IPS-18a (cell line): ENCODE measurements at regions not wholly inside any gene's neighbourhood (a gene's known extent, or its start where the extent isn't known, plus 50 kb on each side); places are given as distances from the start of the nearest gene placed in this dataset.
"Not testable (repeated sequence)": the region's sequence is repeated elsewhere in the genome, so short reads cannot be mapped to it uniquely, and the experiment has no call there.

Experiments used
- H3K27ac ChIP-seq: one replicate; pipeline ENCODE4 v1.5.1; 2013; ENCODE audit warnings: low read length
- H3K27me3 ChIP-seq: one replicate; pipeline ENCODE4 v1.6.1; 2013; ENCODE audit warnings: mild to moderate bottlenecking, low read length; ENCODE audit not compliant: control insufficient read depth, insufficient read depth
- H3K36me3 ChIP-seq: one replicate; pipeline ENCODE4 v1.6.1; 2013; ENCODE audit warnings: low read depth, low read length; ENCODE audit not compliant: control insufficient read depth
- H3K4me1 ChIP-seq: one replicate; pipeline ENCODE4 v1.6.1; 2013; ENCODE audit warnings: low read depth, low read length; ENCODE audit not compliant: control insufficient read depth
- H3K4me3 ChIP-seq: one replicate; pipeline ENCODE4 v1.5.1; 2013; ENCODE audit warnings: low read length
- H3K9ac ChIP-seq: one replicate; pipeline ENCODE4 v1.6.1; 2013; ENCODE audit warnings: mild to moderate bottlenecking, low read length, moderate library complexity
- H3K9me3 ChIP-seq: one replicate; pipeline ENCODE4 v1.6.1; 2013; ENCODE audit warnings: low read depth, low read length; ENCODE audit not compliant: control insufficient read depth

DNA sequence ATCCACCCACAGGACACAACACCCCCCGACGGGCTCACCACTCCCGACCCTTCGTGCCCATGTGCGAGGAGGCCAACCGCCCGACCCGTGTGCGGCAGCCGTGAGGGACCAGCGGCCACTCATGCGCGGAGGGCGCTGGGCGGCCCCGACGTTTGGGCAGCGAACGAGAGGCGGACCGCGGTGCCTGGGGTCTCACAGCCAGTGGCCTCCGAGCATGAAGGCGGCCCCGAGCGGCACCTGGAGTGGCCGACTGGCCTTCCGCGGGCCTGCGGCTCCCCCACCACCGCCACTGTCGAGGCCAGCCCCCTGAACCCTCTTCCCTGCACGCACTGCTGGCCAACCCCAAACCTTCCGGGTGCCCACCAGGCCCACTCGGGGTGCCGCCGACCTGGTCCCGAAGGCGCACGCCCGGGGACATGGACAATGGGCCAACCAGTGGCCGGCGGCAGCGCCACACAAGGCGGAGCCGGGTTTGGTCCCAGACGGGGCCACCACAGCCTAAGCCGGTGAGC is 4274.9 kb upstream of the OR11H1 start:
- H3K9ac ChIP-seq = no peak overlapping the region
- no peaks in the 10 kb centered on the region for H3K36me3 ChIP-seq
- H3K9me3 ChIP-seq = no peaks in the 10 kb centered on the region
- H3K27ac ChIP-seq = no peak overlapping the region
- H3K27me3 ChIP-seq = no peaks in the 10 kb centered on the region
- no peak overlapping the region for H3K4me3 ChIP-seq
- no peaks in the 10 kb centered on the region for H3K4me1 ChIP-seq

- H3K4me1 ChIP-seq, H3K36me3 ChIP-seq, H3K4me3 ChIP-seq, H3K9me3 ChIP-seq, H3K9ac ChIP-seq, H3K27ac ChIP-seq, H3K27me3 ChIP-seq: not testable (repeated sequence)
Observed at GRCh38 chr22:11270981-11271380, 4257.0 kb upstream of the OR11H1 start.

DNA sequence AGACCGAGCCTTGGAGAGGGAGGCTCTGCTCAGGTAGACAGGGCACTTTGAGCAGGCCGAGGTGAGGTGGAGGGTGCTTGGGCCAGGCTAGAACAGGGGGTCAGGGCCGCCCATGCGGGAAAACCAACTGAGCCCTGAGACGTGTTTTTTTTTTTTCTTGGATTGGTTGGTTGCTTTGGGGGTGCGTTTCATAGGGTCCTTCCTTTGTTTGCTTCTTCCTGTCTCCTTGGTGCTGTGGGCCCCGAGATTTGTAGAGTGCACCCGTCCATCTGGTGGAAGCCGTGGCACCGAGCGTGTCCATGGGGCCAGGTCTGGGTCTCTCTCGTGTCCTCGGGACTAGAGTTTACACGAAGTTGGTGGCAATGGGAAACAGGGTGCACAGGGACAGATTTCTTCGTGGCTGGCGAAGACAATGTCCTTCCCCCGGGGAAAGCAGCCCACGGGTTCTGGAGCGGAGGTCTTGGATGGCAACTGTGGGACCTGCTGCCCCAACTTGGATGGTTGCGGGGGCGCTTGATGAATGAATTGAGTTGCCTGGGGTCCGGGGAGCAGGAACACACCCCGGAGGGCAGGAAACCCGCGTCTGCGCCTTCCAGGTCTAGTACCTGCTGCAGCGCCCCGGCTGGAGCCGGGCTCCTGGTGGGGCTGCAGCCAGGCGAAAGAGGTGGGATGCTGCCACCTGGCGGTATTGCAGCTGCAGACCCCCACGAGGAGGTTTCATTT is 4242.7 kb upstream of the OR11H1 start:
- H3K27ac ChIP-seq, H3K27me3 ChIP-seq, H3K4me3 ChIP-seq, H3K36me3 ChIP-seq, H3K4me1 ChIP-seq, H3K9ac ChIP-seq: not testable (repeated sequence)
- H3K9me3 ChIP-seq = peaks cover 21% of the 10 kb centered on the region

GRCh38 chr22:11285839-11286205 is 4242.2 kb upstream of the OR11H1 start:
- H3K27ac ChIP-seq, H3K9ac ChIP-seq, H3K4me1 ChIP-seq, H3K36me3 ChIP-seq, H3K27me3 ChIP-seq, H3K4me3 ChIP-seq: not testable (repeated sequence)
- H3K9me3 ChIP-seq = peaks cover 26% of the 10 kb centered on the region

DNA sequence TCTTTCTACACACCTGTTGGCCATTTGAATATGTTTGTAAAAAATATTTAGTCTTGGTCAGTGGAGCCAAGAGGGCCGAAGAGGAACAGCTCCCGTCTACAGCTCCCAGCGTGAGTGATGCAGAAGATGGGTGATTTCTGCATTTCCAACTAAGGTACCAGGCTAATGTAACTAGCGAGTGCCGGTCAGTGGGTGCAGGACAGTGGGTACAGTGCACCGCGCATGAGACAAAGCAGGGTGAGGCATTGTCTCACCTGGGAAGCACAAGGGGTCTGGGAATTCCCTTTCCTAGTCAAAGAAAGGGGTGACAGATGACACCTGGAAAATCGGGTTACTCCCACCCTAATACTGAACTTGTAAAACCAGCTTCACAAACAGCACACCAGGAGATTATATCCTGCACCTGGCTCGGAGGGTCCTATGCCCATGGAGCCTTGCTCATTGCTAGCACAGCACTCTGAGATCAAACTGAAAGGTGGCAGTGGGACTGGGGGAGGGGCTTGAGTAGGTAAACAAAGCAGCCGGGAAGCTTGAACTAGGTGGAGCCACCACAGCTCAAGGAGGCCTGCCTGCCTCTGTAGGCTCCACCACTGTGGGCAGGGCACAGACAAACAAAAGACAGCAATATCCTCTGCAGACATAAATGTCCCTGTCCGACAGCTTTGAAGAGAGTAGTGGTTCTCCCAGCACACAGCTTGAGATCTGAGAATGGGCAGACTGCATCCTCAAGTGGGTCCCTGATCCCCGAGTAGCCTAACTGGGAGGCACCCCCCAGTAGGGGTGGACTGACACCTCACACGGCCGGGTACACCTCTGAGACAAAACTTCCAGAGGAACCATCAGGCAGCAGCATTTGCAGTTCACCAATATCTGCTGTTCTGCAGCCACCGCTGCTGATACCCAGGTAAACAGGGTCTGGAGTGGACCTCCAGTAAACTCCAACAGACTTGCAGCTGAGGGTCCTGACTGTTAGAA is 4239.5 kb upstream of the OR11H1 start:
- H3K9ac ChIP-seq, H3K4me3 ChIP-seq, H3K27ac ChIP-seq, H3K4me1 ChIP-seq, H3K27me3 ChIP-seq, H3K36me3 ChIP-seq: not testable (repeated sequence)
- peaks cover 43% of the 10 kb centered on the region for H3K9me3 ChIP-seq

GRCh38 chr22:11298126-11298893 is 4229.7 kb upstream of the OR11H1 start:
- H3K9ac ChIP-seq, H3K27ac ChIP-seq, H3K36me3 ChIP-seq, H3K27me3 ChIP-seq, H3K4me1 ChIP-seq, H3K4me3 ChIP-seq: not testable (repeated sequence)
- peaks cover 66% of the 10 kb centered on the region for H3K9me3 ChIP-seq

DNA sequence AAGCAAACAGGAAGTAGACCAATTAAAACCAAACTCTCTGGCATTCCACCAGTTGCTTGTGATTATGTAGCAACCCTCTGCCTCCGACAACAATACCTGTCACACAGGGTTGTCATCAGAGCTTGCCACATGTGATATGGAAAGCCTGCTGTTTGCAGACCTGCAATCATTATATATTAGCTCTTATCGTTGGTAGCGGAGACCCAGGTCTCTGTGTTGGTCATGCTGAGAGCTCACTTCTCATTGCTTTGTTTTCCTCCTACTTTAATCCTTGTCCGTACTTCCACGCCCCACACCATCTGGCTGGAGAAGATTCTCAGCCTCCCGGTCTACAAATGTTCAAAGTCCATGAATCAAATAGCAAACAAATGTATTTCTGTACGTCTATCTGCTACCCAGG is 4225.6 kb upstream of the OR11H1 start:
- not testable (repeated sequence) for H3K4me3 ChIP-seq, H3K9ac ChIP-seq, H3K4me1 ChIP-seq, H3K27ac ChIP-seq, H3K27me3 ChIP-seq, H3K36me3 ChIP-seq
- peaks cover 70% of the 10 kb centered on the region for H3K9me3 ChIP-seq

GRCh38 chr22:11302904-11303303 is 4225.1 kb upstream of the OR11H1 start:
- H3K9me3 ChIP-seq = peaks cover 68% of the 10 kb centered on the region

GRCh38 chr22:11305179-11305578 is 4222.8 kb upstream of the OR11H1 start:
- H3K4me1 ChIP-seq, H3K9ac ChIP-seq, H3K36me3 ChIP-seq, H3K27me3 ChIP-seq, H3K27ac ChIP-seq, H3K4me3 ChIP-seq: not testable (repeated sequence)
- peaks cover 68% of the 10 kb centered on the region for H3K9me3 ChIP-seq

More at GRCh38 chr22:11302904-11303303, 4225.1 kb upstream of the OR11H1 start:
- not testable (repeated sequence) for H3K4me3 ChIP-seq, H3K4me1 ChIP-seq, H3K9ac ChIP-seq, H3K27ac ChIP-seq, H3K27me3 ChIP-seq, H3K36me3 ChIP-seq

GRCh38 chr22:11306933-11307518 is 4221.0 kb upstream of the OR11H1 start:
- not testable (repeated sequence) for H3K4me3 ChIP-seq, H3K4me1 ChIP-seq, H3K36me3 ChIP-seq, H3K27me3 ChIP-seq, H3K27ac ChIP-seq, H3K9ac ChIP-seq
- peaks cover 76% of the 10 kb centered on the region for H3K9me3 ChIP-seq

- Histone ChIP-seq H3K9ac (no peak overlapping the region), H3K4me3 (no peak overlapping the region), H3K9me3 (peaks cover 73% of the 10 kb centered on the region)
Observed at GRCh38 chr22:11307998-11308397, 4220.0 kb upstream of the OR11H1 start.

More at GRCh38 chr22:11307998-11308397, 4220.0 kb upstream of the OR11H1 start:
- Histone ChIP-seq H3K27ac (no peak overlapping the region), H3K4me1 (no peaks in the 10 kb centered on the region), H3K27me3 (no peaks in the 10 kb centered on the region), H3K36me3 (no peaks in the 10 kb centered on the region)
